ENCODE measurements at regions not wholly inside any gene's neighbourhood (a gene's known extent, or its start where the extent isn't known, plus 50 kb on each side); places are given as distances from the start of the nearest gene placed in this dataset.

GRCh38 chr12:103043531-103044486 lies 86.3 kb downstream of the ASCL1 start (continued):
- TF ChIP-seq PRDM10 (CRISPR knock-in tag; IDR thresholded peaks at IDR 0.05; ENCODE audit: low read depth) (no peak), ZSCAN30 (CRISPR knock-in tag; IDR thresholded peaks at IDR 0.05) (no peak), MYNN (CRISPR knock-in tag; IDR thresholded peaks at IDR 0.05; ENCODE audit: low read depth) (no peak), ZMYM3 (CRISPR knock-in tag; IDR thresholded peaks at IDR 0.05) (no peak), NAIF1 (CRISPR knock-in tag; IDR thresholded peaks at IDR 0.05; ENCODE audit: borderline replicate concordance) (no peak)

GRCh38 chr12:103046154-103046553 lies 88.7 kb downstream of the ASCL1 start:
- no TSS peak for BruUV-seq (replicated peaks)
- no peaks in the 10 kb centered on the region for H3K36me3 ChIP-seq (replicated peaks in 1 of 2; ENCODE audit: control insufficient read depth in 1 of 2, insufficient read depth in 2 of 2, low read length in 2 of 2)
- H3K4me1 ChIP-seq (ENCODE audit: insufficient read depth, low read length) = no peaks in the 10 kb centered on the region
- no peaks in the 10 kb centered on the region for H3K9me3 ChIP-seq (ENCODE audit: low read length)
- CTCF ChIA-PET (ENCODE audit: low intra/inter-chr PET ratio, low total read pairs) = no interaction called here
- H2AFZ ChIP-seq (ENCODE audit: low read length) = no peak overlapping the region
- DNase-seq (ENCODE audit: low spot score) = no peak
- peaks cover 0 to 1% of the 10 kb centered on the region in 2 experiments; a peak in 2 of 5 replicates for H3K27me3 ChIP-seq (ENCODE audit: control insufficient read depth in 1 of 2, insufficient read depth in 2 of 2, low read length in 2 of 2)
- no peaks in the 10 kb centered on the region for H3K79me2 ChIP-seq (ENCODE audit: insufficient read depth, low read length)
- no peak overlapping the region for H3K27ac ChIP-seq (ENCODE audit: extremely low read length, insufficient read depth, low read length)
- WGBS (ENCODE audit: low lambda C conversion rate) = 0% methylated on average over 3 of the region's 3 CpGs
- intact Hi-C loops (cut with micrococcal nuclease; ENCODE audit: unreplicated experiment) = no loop called here
- no peak overlapping the region for H3K9ac ChIP-seq (ENCODE audit: insufficient read depth, low read depth, low read length)
- no peak overlapping the region for H3K4me2 ChIP-seq (ENCODE audit: low read depth, low read length)
- H3K4me3 ChIP-seq (replicated peaks in 1 of 3; ENCODE audit: insufficient read depth in 1 of 3, low read depth in 2 of 3, low read length in 3 of 3) = no peak overlapping the region
- FAIRE-seq = no peak
- POLR2A ChIA-PET = no interaction called here
- no peaks in the 10 kb centered on the region for H4K20me1 ChIP-seq (ENCODE audit: insufficient read depth, low read length)
- in situ Hi-C loops (cut with HindIII; ENCODE audit: extremely low pct_ligation_motif_present, low pct_unique_long_range_greater_than_20kb) = no loop called here
- ATAC-seq = no peak
- TF ChIP-seq EEA1 (CRISPR knock-in tag; IDR thresholded peaks at IDR 0.05; ENCODE audit: borderline replicate concordance) = no peak
- TF ChIP-seq DRAP1 (CRISPR knock-in tag; IDR thresholded peaks at IDR 0.05) = no peak
- no peak for TF ChIP-seq ZNF160 (CRISPR knock-in tag; IDR thresholded peaks at IDR 0.05)
- TF ChIP-seq ATF6 (CRISPR knock-in tag; conservative IDR thresholded peaks at IDR 0.05) = no peak
- TF ChIP-seq ZNF256 (CRISPR knock-in tag; conservative IDR thresholded peaks at IDR 0.05) = no peak
- TF ChIP-seq SMAD3 (CRISPR knock-in tag; IDR thresholded peaks at IDR 0.05) = no peak
- no peak for TF ChIP-seq ZKSCAN5 (CRISPR knock-in tag; IDR thresholded peaks at IDR 0.05)
- TF ChIP-seq MNT (IDR thresholded peaks at IDR 0.05) = no peak
- no peak for TF ChIP-seq GATA4 (IDR thresholded peaks at IDR 0.05; ENCODE audit: borderline replicate concordance, low read depth)
- TF ChIP-seq IKZF4 (CRISPR knock-in tag; IDR thresholded peaks at IDR 0.05; ENCODE audit: borderline replicate concordance, low read depth, not compliant biosample characterization) = no peak
